GM18505 (cell line): ENCODE measurements at regions not wholly inside any gene's neighbourhood (a gene's known extent, or its start where the extent isn't known, plus 50 kb on each side); places are given as distances from the start of the nearest gene placed in this dataset.

Experiments used
- ATAC-seq: cut with Tn5 transposase; IDR thresholded peaks from one replicate; pipeline ENCODE4 v1.9.1; 2021; ENCODE audit not compliant: unreplicated experiment
- POLR2A ChIP-seq: IDR thresholded peaks from 4 replicates; pipeline ENCODE4 v1.6.1; 2011; ENCODE audit warnings: borderline replicate concordance; ENCODE audit not compliant: insufficient read depth, insufficient read length; ENCODE audit errors: extremely low read depth

GRCh38 chr4:176558661-176559060 is 234.1 kb downstream of the VEGFC start:
- no peak for ATAC-seq
- TF ChIP-seq POLR2A, result no peak

- no peak for ATAC-seq
- no peak for TF ChIP-seq POLR2A
These were observed 231.4 kb downstream of the VEGFC start for GRCh38 chr4:176561368-176561767.

GRCh38 chr4:176563591-176563990 is 229.1 kb downstream of the VEGFC start:
- no peak for ATAC-seq
- TF ChIP-seq POLR2A, result no peak

- TF ChIP-seq POLR2A, result no peak
- no peak for ATAC-seq
These were observed 227.7 kb downstream of the VEGFC start for GRCh38 chr4:176565049-176565448.

- no peak for ATAC-seq
- TF ChIP-seq POLR2A, result no peak
These were observed 226.0 kb downstream of the VEGFC start for GRCh38 chr4:176566769-176567168.

GRCh38 chr4:176568238-176568637 is 224.5 kb downstream of the VEGFC start:
- TF ChIP-seq POLR2A, result no peak
- no peak for ATAC-seq

GRCh38 chr4:176569301-176569700 is 223.4 kb downstream of the VEGFC start:
- TF ChIP-seq POLR2A, result no peak
- ATAC-seq, result no peak

- no peak for ATAC-seq
- no peak for TF ChIP-seq POLR2A
These were observed 221.5 kb downstream of the VEGFC start for GRCh38 chr4:176571206-176571605.

- no peak for ATAC-seq
- TF ChIP-seq POLR2A, result no peak
These were observed 217.5 kb downstream of the VEGFC start for GRCh38 chr4:176575141-176575730.

GRCh38 chr4:176579226-176579625 is 213.5 kb downstream of the VEGFC start:
- ATAC-seq, result no peak

GRCh38 chr4:176583278-176583677 is 209.4 kb downstream of the VEGFC start:
- no peak for TF ChIP-seq POLR2A
- ATAC-seq, result no peak

More at GRCh38 chr4:176579226-176579625, 213.5 kb downstream of the VEGFC start:
- no peak for TF ChIP-seq POLR2A

- no peak for ATAC-seq
- TF ChIP-seq POLR2A, result no peak
These were observed 208.6 kb downstream of the VEGFC start for GRCh38 chr4:176584031-176584606.

GRCh38 chr4:176587920-176588319 is 204.8 kb downstream of the VEGFC start:
- no peak for ATAC-seq

GRCh38 chr4:176588436-176588835 is 204.3 kb downstream of the VEGFC start:
- no peak for ATAC-seq

More at GRCh38 chr4:176587920-176588319, 204.8 kb downstream of the VEGFC start:
- TF ChIP-seq POLR2A, result no peak

More at GRCh38 chr4:176588436-176588835, 204.3 kb downstream of the VEGFC start:
- TF ChIP-seq POLR2A, result no peak
